H1 (cell line): ENCODE measurements at regions not wholly inside any gene's neighbourhood (a gene's known extent, or its start where the extent isn't known, plus 50 kb on each side); places are given as distances from the start of the nearest gene placed in this dataset.

ENCODE experiments used
- CEBPB ChIP-seq: IDR thresholded peaks from 2 replicates; pipeline ENCODE4 v1.6.1; 2012; ENCODE audit warnings: low read depth, low read length
- CHD1 ChIP-seq: IDR thresholded peaks from 2 replicates; pipeline ENCODE4 v1.6.1; 2012; ENCODE audit warnings: low read depth, low read length, improper control_type of control experiment
- JUND ChIP-seq: IDR thresholded peaks from 2 replicates; pipeline ENCODE4 v1.6.1; 2011; ENCODE audit warnings: mild to moderate bottlenecking, improper control_type of control experiment, low read length
- KDM1A ChIP-seq: fragments of 200-600, 300-600 bp; sonication (generic); IDR thresholded peaks from 2 replicates; pipeline ENCODE4 v1.7.1; 2016; ENCODE audit warnings: mild to moderate bottlenecking, low read length, borderline replicate concordance
- MAFK ChIP-seq: IDR thresholded peaks from 2 replicates; pipeline ENCODE4 v1.6.1; 2012; ENCODE audit warnings: low read depth, mild to moderate bottlenecking, improper control_type of control experiment, low read length
- NRF1 ChIP-seq: IDR thresholded peaks from 2 replicates; pipeline ENCODE4 v1.6.1; 2011; ENCODE audit warnings: mild to moderate bottlenecking, low read depth, low read length, improper control_type of control experiment
- POLR2A ChIP-seq, 2 experiments: IDR thresholded peaks; 1 replicate in 1 of 2; 2 replicates in 1 of 2; pipeline ENCODE4 v1.6.1; 2011; ENCODE audit warnings: low read depth in 2 of 2, low read length in 2 of 2, mild to moderate bottlenecking in 2 of 2; ENCODE audit errors: control extremely low read depth in 1 of 2
- SIN3A ChIP-seq, 2 experiments: IDR thresholded peaks in 1 of 2; conservative IDR thresholded peaks in 1 of 2; 2 replicates each; pipeline ENCODE4 v1.6.1; 2011 to 2012; ENCODE audit warnings: low read length in 2 of 2, improper control_type of control experiment in 1 of 2, low read depth in 1 of 2, mild to moderate bottlenecking in 1 of 2
- SP1 ChIP-seq: IDR thresholded peaks from 2 replicates; pipeline ENCODE4 v1.6.1; 2011; ENCODE audit warnings: low read depth, low read length
- YY1 ChIP-seq: IDR thresholded peaks from 2 replicates; pipeline ENCODE4 v1.6.1; 2011; ENCODE audit warnings: low read depth, mild to moderate bottlenecking, low read length
- TF ChIP-seq, protein P1 (sequence below), 3 experiments: IDR thresholded peaks; 1 replicate in 2 of 3; 2 replicates in 1 of 3; pipeline versions ENCODE4 v1.5.1 to v1.6.1; 2011; ENCODE audit warnings: low read length in 3 of 3, mild to moderate bottlenecking in 3 of 3, inconsistent platforms in 2 of 3, low read depth in 1 of 3, moderate library complexity in 1 of 3; ENCODE audit not compliant: insufficient read depth in 1 of 3; ENCODE audit errors: control extremely low read depth in 1 of 3
- TF ChIP-seq, protein P2 (sequence below): IDR thresholded peaks from 2 replicates; pipeline ENCODE4 v1.6.1; 2011; ENCODE audit warnings: low read length, improper control_type of control experiment
- TF ChIP-seq, protein P3 (sequence below): IDR thresholded peaks from 2 replicates; pipeline ENCODE4 v1.6.1; 2012; ENCODE audit warnings: low read length, inconsistent platforms

DNA sequence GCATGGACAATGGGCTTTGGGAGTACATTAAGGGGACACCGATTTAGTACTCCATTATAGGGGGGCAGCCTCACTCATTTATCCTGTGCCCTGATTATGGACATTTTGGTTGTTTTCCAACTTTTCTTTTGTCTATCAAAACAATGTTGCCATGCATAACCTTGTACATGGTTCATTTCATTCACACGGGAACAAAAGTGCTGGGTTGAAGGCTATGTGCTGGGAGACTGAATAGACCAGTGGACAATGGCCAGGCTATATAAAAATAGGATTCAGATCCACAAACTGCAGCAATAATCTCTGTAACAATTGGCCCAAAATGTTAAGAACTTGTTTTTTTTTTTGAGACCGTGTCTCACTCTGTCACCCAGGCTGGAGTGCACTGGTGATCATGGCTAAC, 100.7 kb upstream of the GMDS start:
- TF ChIP-seq, protein P1, sequence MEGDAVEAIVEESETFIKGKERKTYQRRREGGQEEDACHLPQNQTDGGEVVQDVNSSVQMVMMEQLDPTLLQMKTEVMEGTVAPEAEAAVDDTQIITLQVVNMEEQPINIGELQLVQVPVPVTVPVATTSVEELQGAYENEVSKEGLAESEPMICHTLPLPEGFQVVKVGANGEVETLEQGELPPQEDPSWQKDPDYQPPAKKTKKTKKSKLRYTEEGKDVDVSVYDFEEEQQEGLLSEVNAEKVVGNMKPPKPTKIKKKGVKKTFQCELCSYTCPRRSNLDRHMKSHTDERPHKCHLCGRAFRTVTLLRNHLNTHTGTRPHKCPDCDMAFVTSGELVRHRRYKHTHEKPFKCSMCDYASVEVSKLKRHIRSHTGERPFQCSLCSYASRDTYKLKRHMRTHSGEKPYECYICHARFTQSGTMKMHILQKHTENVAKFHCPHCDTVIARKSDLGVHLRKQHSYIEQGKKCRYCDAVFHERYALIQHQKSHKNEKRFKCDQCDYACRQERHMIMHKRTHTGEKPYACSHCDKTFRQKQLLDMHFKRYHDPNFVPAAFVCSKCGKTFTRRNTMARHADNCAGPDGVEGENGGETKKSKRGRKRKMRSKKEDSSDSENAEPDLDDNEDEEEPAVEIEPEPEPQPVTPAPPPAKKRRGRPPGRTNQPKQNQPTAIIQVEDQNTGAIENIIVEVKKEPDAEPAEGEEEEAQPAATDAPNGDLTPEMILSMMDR (IDR thresholded peaks at IDR 0.05; ENCODE audit: control extremely low read depth in 1 of 3, insufficient read depth in 1 of 3, low read depth in 1 of 3, low read length in 3 of 3), result no peak
- TF ChIP-seq CEBPB (no peak), KDM1A (no peak), POLR2A (IDR thresholded peaks at IDR 0.05; ENCODE audit: control extremely low read depth in 1 of 2, low read depth in 2 of 2, low read length in 2 of 2) (no peak), SP1 (no peak), SIN3A (conservative IDR thresholded peaks at IDR 0.05 in 1 of 2, IDR thresholded peaks at IDR 0.05 in 1 of 2; ENCODE audit: low read depth in 1 of 2, low read length in 2 of 2) (no peak), YY1 (no peak), CHD1 (no peak), JUND (no peak), MAFK (no peak), NRF1 (no peak)
- TF ChIP-seq, protein P2, sequence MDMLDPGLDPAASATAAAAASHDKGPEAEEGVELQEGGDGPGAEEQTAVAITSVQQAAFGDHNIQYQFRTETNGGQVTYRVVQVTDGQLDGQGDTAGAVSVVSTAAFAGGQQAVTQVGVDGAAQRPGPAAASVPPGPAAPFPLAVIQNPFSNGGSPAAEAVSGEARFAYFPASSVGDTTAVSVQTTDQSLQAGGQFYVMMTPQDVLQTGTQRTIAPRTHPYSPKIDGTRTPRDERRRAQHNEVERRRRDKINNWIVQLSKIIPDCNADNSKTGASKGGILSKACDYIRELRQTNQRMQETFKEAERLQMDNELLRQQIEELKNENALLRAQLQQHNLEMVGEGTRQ, result no peak
- TF ChIP-seq, protein P3, sequence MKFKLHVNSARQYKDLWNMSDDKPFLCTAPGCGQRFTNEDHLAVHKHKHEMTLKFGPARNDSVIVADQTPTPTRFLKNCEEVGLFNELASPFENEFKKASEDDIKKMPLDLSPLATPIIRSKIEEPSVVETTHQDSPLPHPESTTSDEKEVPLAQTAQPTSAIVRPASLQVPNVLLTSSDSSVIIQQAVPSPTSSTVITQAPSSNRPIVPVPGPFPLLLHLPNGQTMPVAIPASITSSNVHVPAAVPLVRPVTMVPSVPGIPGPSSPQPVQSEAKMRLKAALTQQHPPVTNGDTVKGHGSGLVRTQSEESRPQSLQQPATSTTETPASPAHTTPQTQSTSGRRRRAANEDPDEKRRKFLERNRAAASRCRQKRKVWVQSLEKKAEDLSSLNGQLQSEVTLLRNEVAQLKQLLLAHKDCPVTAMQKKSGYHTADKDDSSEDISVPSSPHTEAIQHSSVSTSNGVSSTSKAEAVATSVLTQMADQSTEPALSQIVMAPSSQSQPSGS, result no peak
